ENCODE measurements at regions not wholly inside any gene's neighbourhood (a gene's known extent, or its start where the extent isn't known, plus 50 kb on each side); places are given as distances from the start of the nearest gene placed in this dataset.
"Not testable (repeated sequence)": the region's sequence is repeated elsewhere in the genome, so short reads cannot be mapped to it uniquely, and the experiment has no call there.

DNA sequence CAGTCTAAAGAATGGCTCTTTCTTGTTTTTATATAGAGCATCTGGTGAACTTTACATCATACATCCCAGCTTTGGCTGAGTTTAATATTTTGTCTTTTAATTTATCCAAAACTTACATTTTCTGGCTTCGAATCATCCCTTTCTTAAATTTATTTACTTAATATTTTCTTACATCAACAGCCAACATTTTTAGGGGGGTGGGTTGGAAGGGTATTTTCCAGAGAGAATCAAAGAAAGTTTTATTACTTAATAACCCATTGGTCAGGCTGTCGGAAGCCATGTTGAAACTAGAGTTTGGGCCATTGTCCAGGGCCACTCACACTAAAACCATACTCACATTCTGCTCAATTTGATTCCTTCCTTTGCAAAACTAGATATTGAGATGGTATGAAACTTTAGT, 220.2 kb downstream of the AEBP2 start:
- in situ Hi-C loops (cut with HindIII; ENCODE audit: low sequenced_read_pairs) = no loop called here

GRCh38 chr12:19665121-19665900, 226.0 kb downstream of the AEBP2 start:
- in situ Hi-C loops (cut with HindIII; ENCODE audit: low sequenced_read_pairs) = no loop called here

DNA sequence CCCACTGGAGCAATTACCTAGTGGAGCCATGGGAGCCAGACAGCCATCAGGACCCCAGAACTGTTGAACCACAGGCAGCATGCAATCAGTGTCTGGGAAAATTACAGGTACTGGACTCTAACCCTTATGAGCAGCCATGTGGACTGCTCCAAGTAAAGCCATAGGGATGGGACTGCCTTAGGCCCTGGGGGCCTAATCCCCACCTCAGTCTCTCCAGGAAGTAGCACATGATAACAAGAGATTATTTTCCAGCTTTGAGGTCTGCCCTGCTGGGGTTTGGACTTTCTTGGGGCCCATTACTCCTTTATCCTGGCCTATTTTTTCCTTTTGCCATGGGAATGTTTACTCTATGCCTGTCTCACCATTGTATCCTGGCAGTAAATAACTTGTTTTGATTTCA, 226.8 kb downstream of the AEBP2 start:
- in situ Hi-C loops (cut with HindIII; ENCODE audit: low sequenced_read_pairs) = no loop called here

DNA sequence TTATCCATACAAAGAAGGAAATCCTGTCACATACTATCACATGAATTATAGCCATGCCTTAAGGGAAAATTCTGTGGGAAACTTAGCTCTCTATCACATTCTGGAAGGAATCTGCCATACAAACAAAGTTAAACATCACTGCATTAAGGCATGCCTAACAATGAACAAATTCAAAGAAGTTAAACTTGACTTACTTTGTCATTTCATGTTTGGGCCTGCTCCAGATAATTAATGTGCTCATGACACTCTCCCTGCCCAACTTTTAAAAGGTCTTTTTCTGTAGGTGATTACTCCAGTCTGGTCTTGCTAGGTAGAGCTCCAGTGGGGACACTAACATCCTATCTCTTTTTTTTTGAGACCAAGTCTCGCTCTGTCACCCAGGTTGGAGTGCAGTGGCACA, 230.5 kb downstream of the AEBP2 start:
- in situ Hi-C loops (cut with HindIII; ENCODE audit: low sequenced_read_pairs) = no loop called here

DNA sequence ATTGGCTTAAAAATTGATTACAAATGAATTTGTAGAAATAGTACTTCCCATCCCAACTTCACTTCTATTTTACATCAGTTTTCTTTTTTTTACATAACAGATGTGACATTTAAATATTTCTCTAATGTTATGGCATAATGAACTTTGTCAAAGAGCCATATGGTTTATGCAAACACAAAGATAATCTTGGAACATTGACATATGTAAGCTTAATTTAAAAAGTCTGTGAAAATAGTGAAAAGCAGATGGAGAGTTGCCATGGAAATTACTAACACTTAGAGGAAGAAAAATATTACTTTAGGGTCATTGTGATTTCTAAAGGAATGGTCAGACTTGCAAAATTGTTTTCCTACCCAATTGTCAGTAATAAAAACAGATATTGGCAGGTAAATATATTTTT, 232.4 kb downstream of the AEBP2 start:
- in situ Hi-C loops (cut with HindIII; ENCODE audit: low sequenced_read_pairs) = no loop called here

GRCh38 chr12:19674437-19674836, 235.1 kb downstream of the AEBP2 start:
- in situ Hi-C loops (cut with HindIII; ENCODE audit: low sequenced_read_pairs) = no loop called here

GRCh38 chr12:19675361-19675760, 236.1 kb downstream of the AEBP2 start:
- in situ Hi-C loops (cut with HindIII; ENCODE audit: low sequenced_read_pairs) = no loop called here

GRCh38 chr12:19678501-19678900, 239.2 kb downstream of the AEBP2 start:
- in situ Hi-C loops (cut with HindIII; ENCODE audit: low sequenced_read_pairs) = not testable (repeated sequence)

GRCh38 chr12:19681007-19681406, 241.7 kb downstream of the AEBP2 start:
- in situ Hi-C loops (cut with HindIII; ENCODE audit: low sequenced_read_pairs) = no loop called here

DNA sequence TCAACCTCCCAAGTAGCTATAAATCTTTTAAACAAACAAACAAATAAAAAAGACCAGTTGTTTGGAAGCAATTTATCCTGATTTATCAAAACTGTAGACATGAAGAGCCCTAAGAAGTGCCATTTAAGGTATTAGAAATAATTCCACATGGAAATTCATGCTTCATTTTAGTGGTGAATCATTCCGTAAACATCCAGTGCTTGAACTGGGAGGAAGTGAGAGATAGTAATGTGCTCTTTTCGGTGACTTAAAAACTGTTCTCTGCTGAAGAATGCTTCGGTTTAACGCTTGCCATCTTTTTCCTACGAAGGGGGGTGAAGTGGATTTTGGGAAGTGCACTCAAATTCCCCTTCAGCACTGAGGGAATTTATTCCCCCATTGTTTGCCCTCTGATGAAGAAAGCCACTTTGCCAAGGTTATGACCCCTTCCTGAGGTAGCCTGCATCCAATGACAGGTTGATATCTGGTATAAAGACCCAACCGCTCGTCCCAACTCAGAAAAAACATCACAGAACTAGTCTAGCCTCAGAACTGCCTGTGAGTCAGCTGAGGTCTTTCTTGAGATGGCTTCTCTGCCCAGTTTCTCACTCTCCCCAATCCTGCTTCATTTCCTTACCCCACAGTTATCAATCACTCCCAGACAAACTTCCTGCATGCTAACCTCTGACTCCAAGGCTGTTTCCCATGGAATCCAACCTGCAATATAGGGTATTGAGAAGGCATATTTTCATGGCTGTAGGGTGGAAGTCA, 244.1 kb downstream of the AEBP2 start:
- in situ Hi-C loops (cut with HindIII; ENCODE audit: low sequenced_read_pairs) = no loop called here

GRCh38 chr12:19687371-19687770, 248.1 kb downstream of the AEBP2 start:
- in situ Hi-C loops (cut with HindIII; ENCODE audit: low sequenced_read_pairs) = no loop called here

- in situ Hi-C loops (cut with HindIII; ENCODE audit: low sequenced_read_pairs) = no loop called here
Observed at GRCh38 chr12:19688532-19688931, 249.2 kb downstream of the AEBP2 start.

DNA sequence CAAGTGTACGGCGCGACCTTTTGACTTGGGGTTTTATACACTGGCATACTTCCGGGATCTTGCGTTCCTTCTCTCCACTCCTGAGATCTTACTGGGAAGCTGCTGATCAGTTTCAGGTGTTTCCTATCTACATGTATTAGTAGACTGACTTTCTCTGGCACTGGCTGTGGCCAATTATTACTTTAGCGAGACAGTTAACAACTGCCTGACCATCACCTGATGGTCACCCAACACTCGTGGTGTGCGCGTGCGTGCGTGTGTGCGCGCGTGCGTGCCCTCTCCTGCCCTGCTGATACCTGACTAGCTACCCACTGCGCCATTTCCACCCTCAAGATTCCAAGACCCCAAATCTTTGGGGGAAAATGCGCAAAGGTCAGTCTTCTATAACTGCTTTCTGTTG, 249.9 kb downstream of the AEBP2 start:
- in situ Hi-C loops (cut with HindIII; ENCODE audit: low sequenced_read_pairs) = no loop called here

DNA sequence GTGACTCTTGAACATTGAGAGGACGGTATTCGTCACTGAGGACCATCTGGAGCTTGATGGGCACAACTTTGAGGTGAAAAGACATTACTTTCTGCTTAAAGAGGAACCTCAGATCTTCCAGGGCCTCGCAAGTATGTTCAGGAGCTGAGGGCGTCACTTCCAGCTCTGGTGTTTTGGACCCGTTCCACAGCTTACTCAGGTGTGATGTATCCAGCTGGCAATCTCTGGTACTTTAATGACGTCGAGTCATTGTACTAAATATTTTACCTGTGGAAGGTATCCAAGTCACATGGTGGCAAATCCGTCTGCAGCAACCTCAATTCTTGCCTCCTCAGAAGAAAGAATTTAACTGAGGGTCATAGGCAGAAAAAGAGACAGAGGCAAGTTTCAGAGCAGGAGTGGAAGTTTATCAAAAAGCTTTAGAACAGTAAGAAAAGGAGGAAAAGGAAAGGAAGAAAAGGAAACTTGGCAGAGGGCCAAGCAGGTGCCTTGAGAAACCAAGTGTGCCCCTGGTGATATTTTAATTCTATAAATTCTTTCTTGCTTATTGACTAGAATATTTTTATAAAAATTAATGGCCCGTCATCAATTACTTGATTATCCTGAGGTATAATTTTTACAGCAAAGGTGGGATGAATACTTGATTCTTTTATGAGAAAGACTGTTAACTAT, 250.6 kb downstream of the AEBP2 start:
- in situ Hi-C loops (cut with HindIII; ENCODE audit: low sequenced_read_pairs) = no loop called here

- in situ Hi-C loops (cut with HindIII; ENCODE audit: low sequenced_read_pairs) = no loop called here
Observed at GRCh38 chr12:19692091-19692490, 252.8 kb downstream of the AEBP2 start.

GRCh38 chr12:19692566-19692965, 253.3 kb downstream of the AEBP2 start:
- in situ Hi-C loops (cut with HindIII; ENCODE audit: low sequenced_read_pairs) = no loop called here

DNA sequence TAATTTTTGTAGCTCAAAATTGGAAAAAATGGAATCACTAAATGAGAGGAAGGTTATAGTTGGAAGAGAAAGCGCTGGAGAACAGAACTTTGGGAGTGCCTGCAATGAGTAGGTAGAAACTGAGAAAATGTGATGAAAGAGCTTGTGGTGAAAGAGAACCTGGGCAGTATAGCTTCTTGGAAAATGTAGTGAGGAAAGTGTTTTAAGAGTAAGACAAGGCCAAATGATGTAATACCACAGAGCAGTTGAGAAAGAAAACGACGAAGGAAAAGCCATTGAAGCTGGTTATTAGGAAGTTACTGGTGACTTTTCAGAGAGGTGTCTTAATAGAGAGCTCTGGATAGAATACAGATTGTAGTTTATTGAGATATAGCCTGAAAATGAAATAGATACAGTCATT, 255.3 kb downstream of the AEBP2 start:
- in situ Hi-C loops (cut with HindIII; ENCODE audit: low sequenced_read_pairs) = no loop called here

DNA sequence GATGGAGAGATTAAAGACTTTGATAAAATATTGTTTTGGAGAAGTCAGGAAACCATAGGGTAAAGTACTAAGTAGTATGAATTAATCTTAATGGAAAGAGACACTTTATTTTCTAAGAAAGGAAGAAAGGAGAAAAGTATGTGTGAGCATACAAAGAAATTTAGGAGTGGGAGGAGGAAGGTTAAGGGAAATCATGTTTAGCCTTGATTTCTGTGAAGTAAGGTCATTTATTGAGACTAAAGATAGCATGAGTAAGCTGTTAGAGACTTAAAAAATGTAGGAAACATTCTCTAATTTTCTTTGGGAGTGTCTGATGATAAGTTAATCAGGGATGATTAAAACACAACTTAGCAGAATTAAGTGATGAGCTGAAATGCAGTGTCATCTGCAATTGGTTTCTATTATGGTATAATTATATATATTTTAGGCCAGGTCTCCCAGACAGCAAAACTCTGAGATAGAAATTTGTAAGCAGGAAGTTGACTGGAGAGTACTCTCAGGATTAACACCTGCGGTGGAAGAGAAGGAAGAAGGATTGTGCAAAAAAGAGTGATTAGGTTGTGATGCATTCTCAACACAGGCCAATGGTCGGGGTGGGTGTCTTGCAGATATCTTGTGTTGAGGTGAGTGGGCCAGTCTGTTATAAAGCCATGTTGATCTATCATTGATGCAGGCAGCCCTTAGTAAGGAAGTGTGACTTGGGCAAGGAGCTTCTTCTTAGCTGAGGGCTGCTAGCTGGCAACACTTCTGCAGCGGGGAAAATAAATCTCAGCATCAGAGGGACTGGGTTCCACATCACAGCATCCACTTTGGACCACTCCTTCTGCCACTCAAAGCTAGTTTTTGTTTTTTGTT, 256.2 kb downstream of the AEBP2 start:
- in situ Hi-C loops (cut with HindIII; ENCODE audit: low sequenced_read_pairs) = no loop called here

DNA sequence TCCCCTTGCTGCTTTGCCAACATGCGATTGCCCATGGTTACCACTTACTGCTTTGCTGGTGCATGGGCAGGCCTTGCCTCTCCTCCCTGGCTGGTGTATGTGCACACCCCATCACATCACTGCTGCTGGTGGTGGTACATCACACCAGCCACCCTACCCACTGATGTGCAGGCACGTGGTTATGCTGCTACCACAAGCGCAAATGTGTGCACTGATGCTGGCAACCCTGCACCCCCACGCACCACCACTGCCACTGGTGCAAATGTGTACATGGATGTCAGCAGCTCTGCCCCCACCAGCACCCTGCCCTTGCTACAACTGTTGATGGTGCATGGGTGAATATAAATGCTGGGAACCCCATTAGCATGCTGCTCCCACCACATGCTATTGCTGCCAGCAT, 261.7 kb downstream of the AEBP2 start:
- in situ Hi-C loops (cut with HindIII; ENCODE audit: low sequenced_read_pairs) = no loop called here

DNA sequence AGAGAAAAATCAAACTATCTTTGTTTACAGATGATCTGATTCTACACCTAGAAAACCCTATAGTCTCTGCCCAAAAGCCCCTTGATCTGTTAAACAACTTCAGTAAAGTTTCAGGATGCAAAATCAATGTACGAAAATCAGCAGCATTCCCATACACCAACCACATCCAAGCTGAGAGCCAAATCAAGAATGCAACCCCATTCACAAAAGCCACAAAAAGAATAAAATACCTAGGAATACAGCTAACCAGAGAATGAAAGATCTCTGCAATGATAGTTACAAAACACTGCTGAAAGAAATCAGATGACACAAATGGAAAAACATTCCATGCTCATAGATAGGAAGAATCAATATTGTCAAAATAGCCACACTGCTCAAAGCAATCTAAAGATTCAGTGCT, 265.7 kb downstream of the AEBP2 start:
- in situ Hi-C loops (cut with HindIII; ENCODE audit: low sequenced_read_pairs) = no loop called here

- in situ Hi-C loops (cut with HindIII; ENCODE audit: low sequenced_read_pairs) = no loop called here
Observed at GRCh38 chr12:19706936-19707335, 267.6 kb downstream of the AEBP2 start.
